ENCODE measurements at regions not wholly inside any gene's neighbourhood (a gene's known extent, or its start where the extent isn't known, plus 50 kb on each side); places are given as distances from the start of the nearest gene placed in this dataset.

DNA sequence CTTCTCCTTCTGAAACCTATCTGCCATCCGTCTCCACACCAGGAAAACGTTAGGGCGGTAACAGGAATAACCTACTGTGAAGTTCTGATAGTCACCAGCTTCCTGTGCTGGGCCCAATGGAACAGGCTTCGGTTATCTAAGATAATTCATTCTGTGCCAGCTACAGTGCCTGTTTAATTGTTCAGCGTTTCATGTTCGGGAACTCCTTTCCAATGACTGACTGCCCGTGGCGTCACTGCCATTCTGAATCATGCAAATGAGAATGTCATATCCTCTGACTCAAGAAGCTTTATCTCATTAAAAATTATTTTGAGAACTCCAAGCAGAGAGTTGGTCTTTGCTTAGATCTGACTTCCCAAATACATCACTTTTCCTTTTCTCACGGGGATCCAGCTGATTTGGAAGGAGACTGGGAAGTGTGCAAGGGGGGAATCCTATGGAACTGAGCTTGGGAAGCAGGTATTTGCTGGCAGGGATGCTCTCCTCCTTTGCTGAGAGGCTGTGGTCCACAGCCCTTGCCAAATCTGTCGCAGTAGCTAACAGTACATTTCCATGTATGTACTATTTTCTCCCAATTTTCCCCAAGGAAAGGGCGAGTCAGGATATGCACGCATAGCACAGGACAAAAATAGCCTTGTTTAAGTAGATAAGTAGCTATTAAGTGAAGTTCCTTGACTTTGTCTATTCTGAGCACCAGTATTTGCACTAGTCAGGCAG lies 358.7 kb downstream of the LTN1 start:
- no peak for TF ChIP-seq EP300 (IDR thresholded peaks at IDR 0.05; ENCODE audit: low read depth)
- TF ChIP-seq, protein P1, sequence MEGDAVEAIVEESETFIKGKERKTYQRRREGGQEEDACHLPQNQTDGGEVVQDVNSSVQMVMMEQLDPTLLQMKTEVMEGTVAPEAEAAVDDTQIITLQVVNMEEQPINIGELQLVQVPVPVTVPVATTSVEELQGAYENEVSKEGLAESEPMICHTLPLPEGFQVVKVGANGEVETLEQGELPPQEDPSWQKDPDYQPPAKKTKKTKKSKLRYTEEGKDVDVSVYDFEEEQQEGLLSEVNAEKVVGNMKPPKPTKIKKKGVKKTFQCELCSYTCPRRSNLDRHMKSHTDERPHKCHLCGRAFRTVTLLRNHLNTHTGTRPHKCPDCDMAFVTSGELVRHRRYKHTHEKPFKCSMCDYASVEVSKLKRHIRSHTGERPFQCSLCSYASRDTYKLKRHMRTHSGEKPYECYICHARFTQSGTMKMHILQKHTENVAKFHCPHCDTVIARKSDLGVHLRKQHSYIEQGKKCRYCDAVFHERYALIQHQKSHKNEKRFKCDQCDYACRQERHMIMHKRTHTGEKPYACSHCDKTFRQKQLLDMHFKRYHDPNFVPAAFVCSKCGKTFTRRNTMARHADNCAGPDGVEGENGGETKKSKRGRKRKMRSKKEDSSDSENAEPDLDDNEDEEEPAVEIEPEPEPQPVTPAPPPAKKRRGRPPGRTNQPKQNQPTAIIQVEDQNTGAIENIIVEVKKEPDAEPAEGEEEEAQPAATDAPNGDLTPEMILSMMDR (IDR thresholded peaks at IDR 0.05), result no peak

Data from transverse colon (tissue), 3 donors.